GM23248 (cell line): ENCODE measurements at regions not wholly inside any gene's neighbourhood (a gene's known extent, or its start where the extent isn't known, plus 50 kb on each side); places are given as distances from the start of the nearest gene placed in this dataset.

ENCODE experiments used
- EZH2 ChIP-seq: fragments of 200-600 bp; sonication (generic); IDR thresholded peaks from 2 replicates; pipeline ENCODE4 v1.6.1; 2018; ENCODE audit warnings: antibody characterized with exemption, mild to moderate bottlenecking; ENCODE audit not compliant: insufficient read depth, poor library complexity, severe bottlenecking
- EZH2phosphoT487 ChIP-seq: fragments of 200-600 bp; sonication (generic); IDR thresholded peaks from 2 replicates; pipeline ENCODE4 v1.6.1; 2018; ENCODE audit warnings: antibody characterized with exemption, moderate library complexity, mild to moderate bottlenecking, low read depth; ENCODE audit not compliant: insufficient read depth

DNA sequence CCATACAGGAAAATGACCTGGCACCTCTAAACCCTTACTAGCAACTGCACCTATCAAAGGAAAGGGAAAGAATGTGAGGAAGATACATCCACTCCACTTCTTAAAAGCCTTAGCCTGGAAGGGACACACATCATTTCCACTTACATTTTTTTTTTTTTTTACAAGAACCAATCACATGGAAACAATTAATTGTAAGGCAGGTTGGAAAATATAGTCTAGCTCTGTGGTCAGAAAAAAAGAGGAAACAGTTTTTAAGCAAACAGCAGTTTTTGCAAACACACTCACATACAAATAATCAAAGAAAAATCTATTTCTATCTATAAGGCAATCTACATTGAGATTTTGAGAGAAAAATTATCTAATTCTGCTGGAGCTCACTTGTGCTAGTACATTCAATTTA is 98.9 kb upstream of the SPRED1 start:
- TF ChIP-seq EZH2phosphoT487 (no peak), EZH2 (no peak)
